ENCODE measurements at regions not wholly inside any gene's neighbourhood (a gene's known extent, or its start where the extent isn't known, plus 50 kb on each side); places are given as distances from the start of the nearest gene placed in this dataset.

GRCh38 chr4:153074486-153074885, 129.8 kb upstream of the TRIM2 start:
- Histone ChIP-seq H3K9me2 (ENCODE audit: insufficient read depth) (no peaks in the 10 kb centered on the region), H3K79me2 (ENCODE audit: low read depth) (no peaks in the 10 kb centered on the region), H3K36me3 (ENCODE audit: low read depth) (no peaks in the 10 kb centered on the region), H2AFZ (no peak overlapping the region), H4K20me1 (ENCODE audit: insufficient read depth) (no peaks in the 10 kb centered on the region), H3K27me3 (ENCODE audit: insufficient read depth, low read depth) (no peaks in the 10 kb centered on the region), H3F3A (ENCODE audit: insufficient read depth, low read depth) (no peaks in the 10 kb centered on the region), H3K9me3 (ENCODE audit: insufficient read depth, low read depth) (peaks cover 3% of the 10 kb centered on the region; the same call in 1 of the 2 replicates), H3K4me2 (no peak overlapping the region), H3K4me3 (no peak overlapping the region), H3K4me1 (replicated peaks; ENCODE audit: insufficient read depth) (peaks cover 10% of the 10 kb centered on the region), H3K27ac (no peak overlapping the region)
- TF ChIP-seq EZH2 (IDR thresholded peaks at IDR 0.05; ENCODE audit: low read depth): no peak
- TF ChIP-seq CTCF (conservative IDR thresholded peaks at IDR 0.05): no peak
- peak in 1 of 2 experiments; percentile 37 for DNase-seq
- ChIA-PET CTCF (interaction anchor here (0.7 kb wide), 1 partner anchor 9 kb away, joined by 4 read pairs; no protein-coding TSS in a partner anchor), POLR2A (ENCODE audit: unreplicated experiment) (no interaction called here)
- intact Hi-C loops (cut with micrococcal nuclease; ENCODE audit: unreplicated experiment): no loop called here
- BruUV-seq (replicated peaks): no TSS peak

- H3K27ac ChIP-seq: no peak overlapping the region
- H4K20me1 ChIP-seq (ENCODE audit: insufficient read depth): no peaks in the 10 kb centered on the region
- no peak for DNase-seq
- POLR2A ChIA-PET (ENCODE audit: unreplicated experiment): no interaction called here
- peaks cover 10% of the 10 kb centered on the region for H3K4me1 ChIP-seq (replicated peaks; ENCODE audit: insufficient read depth)
- BruUV-seq (replicated peaks): no TSS peak
- no peak overlapping the region for H2AFZ ChIP-seq
- H3F3A ChIP-seq (ENCODE audit: insufficient read depth, low read depth): no peaks in the 10 kb centered on the region
- peaks cover 3% of the 10 kb centered on the region; the same call in 1 of the 2 replicates for H3K9me3 ChIP-seq (ENCODE audit: insufficient read depth, low read depth)
- no peaks in the 10 kb centered on the region for H3K36me3 ChIP-seq (ENCODE audit: low read depth)
- H3K4me2 ChIP-seq: no peak overlapping the region
- intact Hi-C loops (cut with micrococcal nuclease; ENCODE audit: unreplicated experiment): no loop called here
- no peaks in the 10 kb centered on the region for H3K79me2 ChIP-seq (ENCODE audit: low read depth)
- H3K9me2 ChIP-seq (ENCODE audit: insufficient read depth): no peaks in the 10 kb centered on the region
- CTCF ChIA-PET: interaction anchor here (0.7 kb wide), 1 partner anchor 8 kb away, joined by 4 read pairs; no protein-coding TSS in a partner anchor
- no peaks in the 10 kb centered on the region for H3K27me3 ChIP-seq (ENCODE audit: insufficient read depth, low read depth)
- H3K4me3 ChIP-seq: no peak overlapping the region
- TF ChIP-seq CTCF (conservative IDR thresholded peaks at IDR 0.05) (no peak), EZH2 (IDR thresholded peaks at IDR 0.05; ENCODE audit: low read depth) (no peak)
Observed at GRCh38 chr4:153074936-153075630, 129.2 kb upstream of the TRIM2 start.

- Histone ChIP-seq H3K36me3 (ENCODE audit: low read depth) (no peaks in the 10 kb centered on the region), H2AFZ (no peak overlapping the region), H3K27ac (no peak overlapping the region), H3K4me2 (no peak overlapping the region), H3K9me3 (ENCODE audit: insufficient read depth, low read depth) (peaks cover under 1% of the 10 kb centered on the region; the same call in 1 of the 2 replicates), H3K4me3 (no peak overlapping the region), H3K4me1 (replicated peaks; ENCODE audit: insufficient read depth) (peaks cover 10% of the 10 kb centered on the region), H3K9me2 (ENCODE audit: insufficient read depth) (no peaks in the 10 kb centered on the region), H3K27me3 (ENCODE audit: insufficient read depth, low read depth) (no peaks in the 10 kb centered on the region), H3F3A (ENCODE audit: insufficient read depth, low read depth) (no peaks in the 10 kb centered on the region), H4K20me1 (ENCODE audit: insufficient read depth) (no peaks in the 10 kb centered on the region), H3K79me2 (ENCODE audit: low read depth) (no peaks in the 10 kb centered on the region)
- ChIA-PET CTCF (no interaction called here), POLR2A (ENCODE audit: unreplicated experiment) (interaction anchor here (0.6 kb wide), 1 partner anchor 105 kb away, joined by 11 read pairs; no protein-coding TSS in a partner anchor)
- TF ChIP-seq CTCF (conservative IDR thresholded peaks at IDR 0.05) (no peak), EZH2 (IDR thresholded peaks at IDR 0.05; ENCODE audit: low read depth) (no peak)
- BruUV-seq (replicated peaks): no TSS peak
- DNase-seq: no peak
- intact Hi-C loops (cut with micrococcal nuclease; ENCODE audit: unreplicated experiment): no loop called here
Observed at GRCh38 chr4:153075836-153076518, 128.3 kb upstream of the TRIM2 start.

Data from PC-9 (cell line).